Endothelial cell of umbilical vein (primary cell): ENCODE measurements at regions not wholly inside any gene's neighbourhood (a gene's known extent, or its start where the extent isn't known, plus 50 kb on each side); places are given as distances from the start of the nearest gene placed in this dataset.

Experiments
- BruUV-seq: library from RNA; stranded (reverse); fragments of 400-500 nt; replicated peaks from 2 replicates; lab custom pipeline; 2021; lab: Mats Ljungman, UMichigan
- CTCF ChIA-PET: fragments of 300-600, 350-600 bp; sonication (Branson Sonifier 250); formaldehyde crosslinking; loops from one replicate; lab custom pipeline; 2021; ENCODE audit warnings: antibody characterized with exemption, inconsistent platforms; lab: Charles Lee
- POLR2A ChIA-PET: fragments of 300-600, 350-600 bp; sonication (Branson Sonifier 250); formaldehyde crosslinking; loops from one replicate; lab custom pipeline; 2021; ENCODE audit warnings: antibody characterized with exemption, inconsistent platforms; lab: Charles Lee
- DNase-seq: peaks from one replicate; pipeline ENCODE4 v3.0.0-alpha.2; 2011; ENCODE audit warnings: low read depth, low spot score
- FAIRE-seq: peaks from 2 replicates; lab custom pipeline; 2011; peaks lifted over from hg19 to GRCh38; lab: Jason Lieb, UNC
- H2AFZ ChIP-seq: 2 replicates; pipeline ENCODE4 v1.6.0; 2012; ENCODE audit warnings: low read depth, low read length, control low read depth, inconsistent platforms
- H3K27ac ChIP-seq: 2 replicates; pipeline ENCODE4 v1.5.1; 2011; ENCODE audit warnings: low read depth, mild to moderate bottlenecking, control low read depth, low read length, moderate library complexity; ENCODE audit not compliant: insufficient read depth
- H3K27me3 ChIP-seq, 2 experiments: 2 replicates each; pipeline versions ENCODE4 v1.6.0 to v1.6.1; 2011; ENCODE audit warnings: low read length in 2 of 2, mixed read lengths in 1 of 2; ENCODE audit not compliant: control insufficient read depth in 2 of 2, insufficient read depth in 2 of 2
- H3K36me3 ChIP-seq, 2 experiments: 2 replicates in 1 of 2; 3 replicates in 1 of 2; pipeline ENCODE4 v1.5.1; 2011; ENCODE audit warnings: low read length in 2 of 2, mild to moderate bottlenecking in 1 of 2, moderate library complexity in 1 of 2; ENCODE audit not compliant: control insufficient read depth in 2 of 2, insufficient read depth in 2 of 2; ENCODE audit errors: extremely low read depth in 1 of 2
- H3K4me1 ChIP-seq: 3 replicates; pipeline ENCODE4 v1.5.1; 2011; ENCODE audit warnings: mild to moderate bottlenecking, low read length; ENCODE audit not compliant: control insufficient read depth, insufficient read depth; ENCODE audit errors: extremely low read depth
- H3K4me2 ChIP-seq: 2 replicates; pipeline ENCODE4 v1.6.1; 2011; ENCODE audit warnings: low read length, control low read depth, mixed read lengths; ENCODE audit not compliant: insufficient read depth
- H3K4me3 ChIP-seq, 3 experiments: fragments of 200-600 bp in 1 of 3; sonication (generic), shearing (Covaris generic) in 1 of 3; replicated peaks in 1 of 3; 2 replicates each; pipeline ENCODE4 v1.5.1; 2011 to 2016; ENCODE audit warnings: control low read depth in 3 of 3, low read length in 3 of 3, mild to moderate bottlenecking in 2 of 3, inconsistent platforms in 1 of 3, low read depth in 1 of 3, moderate library complexity in 1 of 3; ENCODE audit not compliant: insufficient read depth in 1 of 3
- H3K79me2 ChIP-seq: 2 replicates; pipeline ENCODE4 v1.6.0; 2012; ENCODE audit warnings: low read length, inconsistent platforms; ENCODE audit not compliant: control insufficient read depth, insufficient read depth
- H3K9ac ChIP-seq: replicated peaks from 2 replicates; pipeline ENCODE3; 2011; ENCODE audit warnings: low read length, control low read depth; ENCODE audit not compliant: insufficient read depth; ENCODE audit errors: extremely low read depth
- H3K9me1 ChIP-seq: replicated peaks from 3 replicates; pipeline ENCODE4 v1.6.0; 2011; ENCODE audit warnings: mild to moderate bottlenecking, low read length; ENCODE audit not compliant: control insufficient read depth, insufficient read depth; ENCODE audit errors: extremely low read depth
- H3K9me3 ChIP-seq: replicated peaks from 2 replicates; pipeline ENCODE4 v1.5.1; 2012; ENCODE audit warnings: low read length, inconsistent platforms; ENCODE audit not compliant: control insufficient read depth, insufficient read depth
- H4K20me1 ChIP-seq: replicated peaks from 2 replicates; pipeline ENCODE3; 2011; ENCODE audit warnings: mild to moderate bottlenecking, low read length; ENCODE audit not compliant: control insufficient read depth, insufficient read depth; ENCODE audit errors: extremely low read depth
- CTCF ChIP-seq, 2 donors: IDR thresholded peaks; 1 replicate in 1 of 2; 2 replicates in 1 of 2; pipeline ENCODE4 v1.5.1; 2011; ENCODE audit warnings: low read length in 2 of 2, mild to moderate bottlenecking in 2 of 2, moderate library complexity in 2 of 2, control low read depth in 1 of 2, inconsistent platforms in 1 of 2, low read depth in 1 of 2; ENCODE audit not compliant: insufficient read depth in 1 of 2; ENCODE audit errors: extremely low read depth in 1 of 2
- EZH2 ChIP-seq: IDR thresholded peaks from 2 replicates; pipeline ENCODE4 v1.6.1; 2012; ENCODE audit warnings: borderline replicate concordance, low read depth, mild to moderate bottlenecking, moderate library complexity, low read length, inconsistent platforms; ENCODE audit not compliant: severe bottlenecking
- FOS ChIP-seq: IDR thresholded peaks from 2 replicates; pipeline ENCODE4 v1.6.1; 2011; ENCODE audit warnings: mild to moderate bottlenecking, low read length, moderate library complexity, borderline replicate concordance; ENCODE audit not compliant: insufficient read depth
- GATA2 ChIP-seq: IDR thresholded peaks from 2 replicates; pipeline ENCODE4 v1.7.0; 2011; ENCODE audit warnings: low read depth, mild to moderate bottlenecking, moderate library complexity, mixed read lengths, low read length; ENCODE audit not compliant: insufficient read length, insufficient read depth
- JUN ChIP-seq: IDR thresholded peaks from 2 replicates; pipeline ENCODE4 v1.6.1; 2011; ENCODE audit warnings: borderline replicate concordance, low read depth; ENCODE audit not compliant: insufficient read length, insufficient read depth
- MYC ChIP-seq: IDR thresholded peaks from one replicate; pipeline ENCODE4 v1.6.1; 2011; ENCODE audit warnings: mild to moderate bottlenecking, low read depth, low read length
- POLR2A ChIP-seq: IDR thresholded peaks from 2 replicates; pipeline ENCODE4 v1.6.1; 2012; ENCODE audit warnings: low read depth, mild to moderate bottlenecking, control low read depth, low read length
- POLR2AphosphoS5 ChIP-seq: IDR thresholded peaks from 2 replicates; pipeline ENCODE4 v1.6.1; 2012; ENCODE audit warnings: low read depth, mild to moderate bottlenecking, control low read depth, low read length, moderate library complexity; ENCODE audit not compliant: insufficient read depth
- dilution Hi-C: fragments of 300-500 bp; cut with MboI; formaldehyde crosslinking; loops from one replicate; pipeline ENCODE4 v1.15.0; 2019; ENCODE audit warnings: low sequenced_read_pairs; ENCODE audit not compliant: extremely low pct_ligation_motif_present
- intact Hi-C: fragments of 100-400 bp; cut with micrococcal nuclease; formaldehyde crosslinking; loops from one replicate; pipeline ENCODE4 v1.10.0; 2022
- TF ChIP-seq, protein P1 (sequence below): IDR thresholded peaks from 2 replicates; pipeline ENCODE4 v1.6.1; 2011; ENCODE audit not compliant: insufficient read depth, insufficient read length

GRCh38 chr11:70594031-70594430, 195.7 kb downstream of the CTTN start:
- Histone ChIP-seq H3K4me3 (no peak overlapping the region), H3K9ac (no peak overlapping the region), H3K36me3 (no peaks in the 10 kb centered on the region), H3K9me3 (no peaks in the 10 kb centered on the region), H4K20me1 (no peaks in the 10 kb centered on the region), H3K27me3 (no peaks in the 10 kb centered on the region), H3K9me1 (no peaks in the 10 kb centered on the region), H3K79me2 (no peaks in the 10 kb centered on the region), H3K27ac (no peak overlapping the region), H2AFZ (no peak overlapping the region), H3K4me1 (no peaks in the 10 kb centered on the region), H3K4me2 (no peak overlapping the region)
- no TSS peak for BruUV-seq
- DNase-seq (no peak), FAIRE-seq (no peak)
- dilution Hi-C loops (no loop called here), intact Hi-C loops (no loop called here)
- TF ChIP-seq POLR2AphosphoS5, result no peak
- TF ChIP-seq CTCF (IDR thresholded peaks at IDR 0.05; ENCODE audit: extremely low read depth in 1 of 2, insufficient read depth in 1 of 2, low read depth in 1 of 2, low read length in 2 of 2), result no peak
- no peak for TF ChIP-seq FOS
- no peak for TF ChIP-seq POLR2A
- TF ChIP-seq MYC, result no peak
- TF ChIP-seq, protein P1, sequence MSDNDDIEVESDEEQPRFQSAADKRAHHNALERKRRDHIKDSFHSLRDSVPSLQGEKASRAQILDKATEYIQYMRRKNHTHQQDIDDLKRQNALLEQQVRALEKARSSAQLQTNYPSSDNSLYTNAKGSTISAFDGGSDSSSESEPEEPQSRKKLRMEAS, result no peak
- no peak for TF ChIP-seq EZH2
- no peak for TF ChIP-seq GATA2
- no peak for TF ChIP-seq JUN
- POLR2A ChIA-PET, result no interaction called here
- CTCF ChIA-PET, result no interaction called here
